ENCODE measurements at regions not wholly inside any gene's neighbourhood (a gene's known extent, or its start where the extent isn't known, plus 50 kb on each side); places are given as distances from the start of the nearest gene placed in this dataset.

GRCh38 chr14:21978184-21978998 lies 304.8 kb upstream of the OR4E1 start (continued):
- TF ChIP-seq ISL1 (CRISPR knock-in tag; IDR thresholded peaks at IDR 0.05), result no peak
- no peak for TF ChIP-seq ESRRG (CRISPR knock-in tag; IDR thresholded peaks at IDR 0.05)
- TF ChIP-seq ZNF565 (CRISPR knock-in tag; conservative IDR thresholded peaks at IDR 0.05; ENCODE audit: low read depth), result no peak

GRCh38 chr14:21974741-21975140 lies 301.1 kb upstream of the OR4E1 start:
- no peak for ATAC-seq
- TF ChIP-seq ZNF70 (CRISPR knock-in tag; IDR thresholded peaks at IDR 0.05) (no peak), TCF4 (CRISPR knock-in tag; IDR thresholded peaks at IDR 0.05; ENCODE audit: borderline replicate concordance) (no peak), ZFP3 (CRISPR knock-in tag; IDR thresholded peaks at IDR 0.05) (no peak), PATZ1 (CRISPR knock-in tag; IDR thresholded peaks at IDR 0.05; ENCODE audit: borderline replicate concordance) (no peak)

GRCh38 chr14:21965042-21965441 lies 291.4 kb upstream of the OR4E1 start:
- no peak for ATAC-seq
- TF ChIP-seq CSRNP3 (CRISPR knock-in tag; IDR thresholded peaks at IDR 0.05) (no peak), OSR1 (CRISPR knock-in tag; IDR thresholded peaks at IDR 0.05) (no peak)

- TF ChIP-seq TSHZ2 (CRISPR knock-in tag; IDR thresholded peaks at IDR 0.05) (no peak), CSRNP3 (CRISPR knock-in tag; IDR thresholded peaks at IDR 0.05) (no peak), SNAI2 (CRISPR knock-in tag; IDR thresholded peaks at IDR 0.05) (no peak), ARNTL (CRISPR knock-in tag; IDR thresholded peaks at IDR 0.05; ENCODE audit: borderline replicate concordance, low read depth) (no peak), OSR1 (CRISPR knock-in tag; IDR thresholded peaks at IDR 0.05) (no peak), ZC3H10 (CRISPR knock-in tag; IDR thresholded peaks at IDR 0.05) (no peak), POU6F1 (CRISPR knock-in tag; IDR thresholded peaks at IDR 0.05; ENCODE audit: borderline replicate concordance, low read depth) (no peak), PPARA (CRISPR knock-in tag; IDR thresholded peaks at IDR 0.05; ENCODE audit: borderline replicate concordance) (no peak), PATZ1 (CRISPR knock-in tag; IDR thresholded peaks at IDR 0.05; ENCODE audit: borderline replicate concordance) (no peak)
- no peak for ATAC-seq
Measured at GRCh38 chr14:21964180-21964579, 290.6 kb upstream of the OR4E1 start.
